Activated CD4-positive, alpha-beta memory T cell treated with anti-CD3 and anti-CD28 coated beads for 36 hours (primary cell): ENCODE measurements at regions not wholly inside any gene's neighbourhood (a gene's known extent, or its start where the extent isn't known, plus 50 kb on each side); places are given as distances from the start of the nearest gene placed in this dataset.

Source experiments
- CTCF ChIA-PET: fragments of 350-600 bp; sonication (Branson Sonifier 250); formaldehyde crosslinking; loops from one replicate; lab custom pipeline; 2021; ENCODE audit warnings: antibody characterized with exemption, inconsistent platforms; lab: Charles Lee
- POLR2A ChIA-PET: fragments of 350-600 bp; sonication (Branson Sonifier 250); formaldehyde crosslinking; loops from one replicate; lab custom pipeline; 2021; ENCODE audit warnings: antibody characterized with exemption; lab: Charles Lee
- DNase-seq: peaks from one replicate; pipeline ENCODE4 v3.0.0-alpha.2; 2020
- H3K27ac Mint-ChIP-seq: one replicate; pipeline ENCODE4 v1.8.0; 2021; ENCODE audit warnings: mixed read lengths
- H3K27me3 Mint-ChIP-seq: one replicate; pipeline ENCODE4 v1.8.0; 2021; ENCODE audit warnings: mixed read lengths
- H3K36me3 Mint-ChIP-seq: one replicate; pipeline ENCODE4 v1.8.0; 2021; ENCODE audit warnings: mixed read lengths
- H3K4me1 Mint-ChIP-seq: one replicate; pipeline ENCODE4 v1.8.0; 2021; ENCODE audit warnings: low read depth, mixed read lengths
- H3K4me3 Mint-ChIP-seq: one replicate; pipeline ENCODE4 v1.8.0; 2021; ENCODE audit warnings: mild to moderate bottlenecking, mixed read lengths
- H3K9me3 Mint-ChIP-seq: one replicate; pipeline ENCODE4 v1.8.0; 2021; ENCODE audit warnings: mixed read lengths
- intact Hi-C: fragments of 100-400 bp; cut with micrococcal nuclease; formaldehyde crosslinking; loops from one replicate; pipeline ENCODE4 v1.15.1; 2023

- no peak overlapping the region for H3K4me3 Mint-ChIP-seq
- no peak overlapping the region for H3K27ac Mint-ChIP-seq
- peaks cover 8% of the 10 kb centered on the region for H3K9me3 Mint-ChIP-seq
- ChIA-PET CTCF (no interaction called here), POLR2A (no interaction called here)
- no peak for DNase-seq
- no peaks in the 10 kb centered on the region for H3K36me3 Mint-ChIP-seq
- no peaks in the 10 kb centered on the region for H3K4me1 Mint-ChIP-seq
- no peaks in the 10 kb centered on the region for H3K27me3 Mint-ChIP-seq
- intact Hi-C loops: no loop called here
These were observed 287.7 kb downstream of the PIK3C3 start for GRCh38 chr18:42242758-42243157.

- no peaks in the 10 kb centered on the region for H3K36me3 Mint-ChIP-seq
- intact Hi-C loops: no loop called here
- no peaks in the 10 kb centered on the region for H3K9me3 Mint-ChIP-seq
- DNase-seq: no peak
- no peak overlapping the region for H3K4me3 Mint-ChIP-seq
- no peaks in the 10 kb centered on the region for H3K27me3 Mint-ChIP-seq
- no peaks in the 10 kb centered on the region for H3K4me1 Mint-ChIP-seq
- ChIA-PET POLR2A (no interaction called here), CTCF (no interaction called here)
- no peak overlapping the region for H3K27ac Mint-ChIP-seq
These were observed 290.1 kb downstream of the PIK3C3 start for GRCh38 chr18:42245137-42245536.

DNA sequence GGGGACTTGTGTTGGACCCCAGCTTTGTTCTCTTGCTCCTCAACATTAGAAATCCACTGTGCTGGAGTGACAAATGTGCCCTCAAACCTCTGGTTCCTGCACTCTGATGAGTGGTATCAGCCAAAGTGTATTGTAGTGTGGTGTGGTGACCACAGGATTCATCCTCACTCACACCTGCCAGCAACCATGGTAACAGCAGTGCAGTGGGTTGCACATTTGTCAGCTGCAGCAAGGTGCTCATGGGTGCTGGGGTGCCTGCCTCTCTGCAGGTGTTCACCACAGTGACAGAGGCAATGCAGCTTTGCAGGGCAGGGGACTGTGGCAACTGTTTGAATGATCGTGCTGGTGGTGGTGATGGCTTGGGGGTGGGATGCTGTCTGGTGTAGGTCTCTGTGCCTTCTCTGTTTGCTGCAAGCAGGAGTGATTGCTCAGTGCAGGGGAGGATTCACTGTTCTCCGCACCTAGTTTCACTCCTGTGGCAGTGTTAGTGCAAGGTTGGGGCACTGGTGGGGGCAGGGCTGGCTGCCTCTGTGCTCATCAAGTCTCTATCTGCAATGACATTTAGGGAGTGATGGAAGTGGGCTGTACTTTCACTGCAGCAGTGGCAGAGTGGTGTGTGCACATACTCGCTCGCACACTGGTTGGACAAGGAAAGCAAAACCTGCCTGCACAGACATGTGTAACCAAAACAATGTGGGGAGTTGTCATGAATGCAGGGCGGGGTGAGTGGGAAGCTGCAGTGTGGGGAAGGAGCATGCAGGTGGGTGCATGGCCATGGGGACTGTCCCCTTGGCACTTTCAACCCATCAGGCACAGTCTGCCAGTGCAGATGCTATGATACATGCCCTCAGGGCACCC lies 301.1 kb downstream of the PIK3C3 start:
- intact Hi-C loops: no loop called here
- CTCF ChIA-PET: no interaction called here
- H3K27me3 Mint-ChIP-seq: no peaks in the 10 kb centered on the region
- POLR2A ChIA-PET: no interaction called here
- H3K36me3 Mint-ChIP-seq: no peaks in the 10 kb centered on the region
- no peak overlapping the region for H3K4me3 Mint-ChIP-seq
- DNase-seq: no peak
- H3K4me1 Mint-ChIP-seq: no peaks in the 10 kb centered on the region
- no peaks in the 10 kb centered on the region for H3K9me3 Mint-ChIP-seq
- no peak overlapping the region for H3K27ac Mint-ChIP-seq

GRCh38 chr18:42258301-42258965 lies 303.4 kb downstream of the PIK3C3 start:
- ChIA-PET POLR2A (no interaction called here), CTCF (no interaction called here)
- intact Hi-C loops: no loop called here
- Mint-ChIP-seq H3K4me1 (no peaks in the 10 kb centered on the region), H3K9me3 (no peaks in the 10 kb centered on the region), H3K27me3 (no peaks in the 10 kb centered on the region), H3K36me3 (no peaks in the 10 kb centered on the region), H3K4me3 (no peak overlapping the region), H3K27ac (no peak overlapping the region)
- DNase-seq: no peak

- intact Hi-C loops: no loop called here
- no peak for DNase-seq
- ChIA-PET CTCF (no interaction called here), POLR2A (no interaction called here)
- Mint-ChIP-seq H3K27ac (no peak overlapping the region), H3K4me1 (no peaks in the 10 kb centered on the region), H3K27me3 (no peaks in the 10 kb centered on the region), H3K36me3 (no peaks in the 10 kb centered on the region), H3K9me3 (no peaks in the 10 kb centered on the region), H3K4me3 (no peak overlapping the region)
These were observed 306.7 kb downstream of the PIK3C3 start for GRCh38 chr18:42261731-42262130.

DNA sequence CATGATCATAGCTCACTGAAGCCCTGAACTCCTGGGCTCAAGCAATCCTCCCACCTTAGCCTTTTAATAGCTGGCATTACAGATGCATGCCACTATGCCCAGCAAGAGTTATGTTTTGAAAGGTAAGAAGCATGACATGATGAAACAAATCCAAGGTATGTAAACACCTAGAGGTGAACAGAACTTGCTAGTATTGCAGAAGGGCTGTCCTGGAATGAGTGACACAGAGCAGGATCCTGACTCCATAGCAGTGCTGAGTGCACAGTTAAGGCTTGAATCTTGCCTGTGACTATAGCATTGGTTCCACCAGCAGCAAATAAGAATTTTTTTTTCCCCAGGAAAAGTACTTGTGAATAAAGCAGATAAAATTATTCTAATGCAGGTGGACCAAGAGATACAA lies 309.5 kb downstream of the PIK3C3 start:
- Mint-ChIP-seq H3K36me3 (no peaks in the 10 kb centered on the region), H3K27ac (no peak overlapping the region), H3K4me1 (no peaks in the 10 kb centered on the region), H3K4me3 (no peak overlapping the region), H3K9me3 (no peaks in the 10 kb centered on the region), H3K27me3 (no peaks in the 10 kb centered on the region)
- CTCF ChIA-PET: no interaction called here
- intact Hi-C loops: no loop called here
- POLR2A ChIA-PET: no interaction called here
- no peak for DNase-seq

- intact Hi-C loops: no loop called here
- Mint-ChIP-seq H3K9me3 (no peaks in the 10 kb centered on the region), H3K36me3 (no peaks in the 10 kb centered on the region), H3K4me1 (no peaks in the 10 kb centered on the region), H3K27ac (no peak overlapping the region), H3K27me3 (no peaks in the 10 kb centered on the region), H3K4me3 (no peak overlapping the region)
- POLR2A ChIA-PET: no interaction called here
- CTCF ChIA-PET: no interaction called here
- DNase-seq: no peak
These were observed 313.2 kb downstream of the PIK3C3 start for GRCh38 chr18:42268186-42268725.

DNA sequence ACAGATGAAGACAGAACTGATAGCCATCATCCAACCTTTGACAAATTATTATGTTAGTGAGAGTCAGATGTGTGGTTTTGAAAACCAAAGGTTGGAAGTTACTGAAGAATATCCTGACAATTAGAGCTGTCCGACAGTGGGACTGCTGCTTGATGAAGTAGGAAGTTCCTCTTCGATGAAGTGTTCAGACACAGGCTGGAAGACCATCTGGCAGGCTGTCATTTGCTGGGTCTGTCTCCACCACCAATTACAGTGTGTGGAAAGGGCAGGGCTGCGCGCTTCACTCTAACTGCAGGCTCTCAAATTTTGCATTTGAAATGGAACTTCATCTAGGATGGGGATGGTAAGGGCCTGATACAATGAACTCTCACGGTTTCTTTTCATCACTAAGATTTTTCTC lies 313.8 kb downstream of the PIK3C3 start:
- intact Hi-C loops: no loop called here
- Mint-ChIP-seq H3K36me3 (no peaks in the 10 kb centered on the region), H3K27me3 (no peaks in the 10 kb centered on the region), H3K4me1 (no peaks in the 10 kb centered on the region), H3K4me3 (no peak overlapping the region), H3K27ac (no peak overlapping the region), H3K9me3 (no peaks in the 10 kb centered on the region)
- no peak for DNase-seq
- CTCF ChIA-PET: no interaction called here
- POLR2A ChIA-PET: no interaction called here

DNA sequence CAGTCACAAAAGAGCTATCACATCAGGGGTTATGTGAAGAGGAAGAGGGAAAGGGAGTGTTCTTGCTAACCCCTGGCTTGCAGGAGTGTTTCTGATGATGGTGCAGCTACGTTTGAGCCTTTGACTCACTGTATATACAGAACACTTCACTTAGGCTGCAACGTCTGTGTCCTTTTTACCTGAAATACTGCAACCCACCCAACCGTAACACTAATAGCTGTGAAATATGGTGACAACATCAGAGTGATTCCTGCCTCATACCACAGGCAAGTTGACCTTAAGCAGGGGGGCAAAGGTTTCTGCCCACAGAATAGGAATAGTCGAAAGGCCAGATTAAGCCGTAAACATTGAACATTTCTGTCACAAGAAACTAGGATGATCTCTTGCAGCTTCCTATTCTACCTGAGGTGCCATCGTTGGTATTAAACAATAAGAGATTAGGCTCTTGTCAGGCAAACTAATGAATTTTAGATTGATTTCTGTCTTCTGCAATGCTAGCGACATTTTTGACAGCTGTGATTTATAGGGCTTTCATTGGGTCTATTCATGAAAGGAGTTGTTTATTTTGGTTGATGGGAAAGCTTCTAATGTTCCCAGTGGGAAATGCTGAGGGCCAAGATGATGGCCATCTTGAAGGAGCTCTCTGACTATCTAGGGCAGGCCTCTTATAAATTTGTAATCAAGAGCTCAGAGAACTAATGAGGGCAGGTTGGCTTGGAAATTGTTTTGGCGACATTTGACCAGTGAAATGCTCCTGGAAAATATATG lies 316.8 kb downstream of the PIK3C3 start:
- no peak for DNase-seq
- H3K4me1 Mint-ChIP-seq: no peaks in the 10 kb centered on the region
- no peak overlapping the region for H3K27ac Mint-ChIP-seq
- no peak overlapping the region for H3K4me3 Mint-ChIP-seq
- H3K9me3 Mint-ChIP-seq: no peaks in the 10 kb centered on the region
- intact Hi-C loops: no loop called here
- CTCF ChIA-PET: interaction anchor here (1.8 to 2.5 kb wide), 2 partner anchors 27 to 157 kb away, joined by 6 to 7 read pairs; no protein-coding TSS in a partner anchor
- H3K27me3 Mint-ChIP-seq: no peaks in the 10 kb centered on the region
- H3K36me3 Mint-ChIP-seq: no peaks in the 10 kb centered on the region
- POLR2A ChIA-PET: no interaction called here

GRCh38 chr18:42274488-42275137 lies 319.6 kb downstream of the PIK3C3 start:
- DNase-seq: no peak
- intact Hi-C loops: loop anchor here (1.0 kb wide), 2 partner anchors 160 to 221 kb away; no protein-coding TSS in a partner anchor
- Mint-ChIP-seq H3K4me3 (no peak overlapping the region), H3K36me3 (no peaks in the 10 kb centered on the region), H3K27me3 (no peaks in the 10 kb centered on the region), H3K4me1 (no peaks in the 10 kb centered on the region), H3K27ac (no peak overlapping the region), H3K9me3 (no peaks in the 10 kb centered on the region)
- CTCF ChIA-PET: interaction anchor here (0.9 kb wide), 1 partner anchor 221 kb away, joined by 4 read pairs; no protein-coding TSS in a partner anchor
- POLR2A ChIA-PET: no interaction called here

- Mint-ChIP-seq H3K27ac (no peak overlapping the region), H3K4me1 (no peaks in the 10 kb centered on the region), H3K36me3 (no peaks in the 10 kb centered on the region), H3K4me3 (no peak overlapping the region), H3K9me3 (no peaks in the 10 kb centered on the region), H3K27me3 (no peaks in the 10 kb centered on the region)
- DNase-seq: no peak
- ChIA-PET CTCF (no interaction called here), POLR2A (no interaction called here)
- intact Hi-C loops: no loop called here
These were observed 320.1 kb downstream of the PIK3C3 start for GRCh38 chr18:42275138-42275535.
